ENCODE measurements at regions not wholly inside any gene's neighbourhood (a gene's known extent, or its start where the extent isn't known, plus 50 kb on each side); places are given as distances from the start of the nearest gene placed in this dataset.
"Not testable (repeated sequence)": the region's sequence is repeated elsewhere in the genome, so short reads cannot be mapped to it uniquely, and the experiment has no call there.

DNA sequence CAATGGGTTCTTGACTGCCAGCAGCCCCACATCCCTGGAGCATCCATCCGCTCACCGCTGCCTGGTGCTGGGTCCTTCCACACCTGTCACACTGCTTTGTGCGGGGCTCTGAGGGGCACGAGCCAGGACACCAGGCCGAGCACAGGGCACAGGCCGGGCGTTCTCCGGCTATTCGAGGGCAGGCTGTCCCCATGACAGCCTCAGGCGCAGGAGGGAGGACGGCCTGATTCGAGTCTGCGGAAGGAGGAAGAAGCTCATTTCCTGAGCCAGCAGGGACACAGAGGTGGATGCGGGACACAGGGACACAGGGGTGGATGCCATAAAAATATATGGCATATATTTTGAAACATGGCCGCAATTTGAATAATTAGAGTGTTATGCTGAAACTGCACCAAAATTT lies 76.9 kb upstream of the ZNG1F start:
- TF ChIP-seq, protein P1, sequence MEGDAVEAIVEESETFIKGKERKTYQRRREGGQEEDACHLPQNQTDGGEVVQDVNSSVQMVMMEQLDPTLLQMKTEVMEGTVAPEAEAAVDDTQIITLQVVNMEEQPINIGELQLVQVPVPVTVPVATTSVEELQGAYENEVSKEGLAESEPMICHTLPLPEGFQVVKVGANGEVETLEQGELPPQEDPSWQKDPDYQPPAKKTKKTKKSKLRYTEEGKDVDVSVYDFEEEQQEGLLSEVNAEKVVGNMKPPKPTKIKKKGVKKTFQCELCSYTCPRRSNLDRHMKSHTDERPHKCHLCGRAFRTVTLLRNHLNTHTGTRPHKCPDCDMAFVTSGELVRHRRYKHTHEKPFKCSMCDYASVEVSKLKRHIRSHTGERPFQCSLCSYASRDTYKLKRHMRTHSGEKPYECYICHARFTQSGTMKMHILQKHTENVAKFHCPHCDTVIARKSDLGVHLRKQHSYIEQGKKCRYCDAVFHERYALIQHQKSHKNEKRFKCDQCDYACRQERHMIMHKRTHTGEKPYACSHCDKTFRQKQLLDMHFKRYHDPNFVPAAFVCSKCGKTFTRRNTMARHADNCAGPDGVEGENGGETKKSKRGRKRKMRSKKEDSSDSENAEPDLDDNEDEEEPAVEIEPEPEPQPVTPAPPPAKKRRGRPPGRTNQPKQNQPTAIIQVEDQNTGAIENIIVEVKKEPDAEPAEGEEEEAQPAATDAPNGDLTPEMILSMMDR (IDR thresholded peaks at IDR 0.05; ENCODE audit: low read length) = not testable (repeated sequence)
- not testable (repeated sequence) for TF ChIP-seq EZH2 (IDR thresholded peaks at IDR 0.05; ENCODE audit: borderline replicate concordance, low read length)

Measured in OCI-LY1 (cell line).